ENCODE measurements at regions not wholly inside any gene's neighbourhood (a gene's known extent, or its start where the extent isn't known, plus 50 kb on each side); places are given as distances from the start of the nearest gene placed in this dataset.
"Not testable (repeated sequence)": the region's sequence is repeated elsewhere in the genome, so short reads cannot be mapped to it uniquely, and the experiment has no call there.

DNA sequence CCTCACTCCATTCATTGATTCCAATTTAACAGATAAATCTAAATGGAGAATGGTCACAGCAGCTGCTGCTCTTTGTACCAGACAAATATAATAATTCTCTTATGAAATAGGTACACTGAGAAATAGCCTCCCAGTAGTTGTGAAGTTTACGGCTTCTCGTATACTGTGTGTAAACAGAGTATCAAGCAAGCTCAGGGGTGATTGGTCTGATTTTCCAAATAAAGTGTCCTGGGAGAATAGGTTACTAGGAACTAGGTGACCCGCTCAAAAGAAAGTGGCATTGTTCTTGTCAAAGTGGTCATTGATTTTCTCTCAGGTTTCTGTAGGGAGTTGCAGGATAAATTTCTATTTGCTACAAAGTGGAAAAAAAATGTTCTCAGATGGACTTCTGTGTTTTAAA lies 838.2 kb downstream of the RAPGEF2 start:
- Histone ChIP-seq H3K27me3 (no peaks in the 10 kb centered on the region), H3K4me3 (no peak overlapping the region), H3K36me3 (no peaks in the 10 kb centered on the region), H3K9me3 (no peaks in the 10 kb centered on the region), H3K27ac (no peak overlapping the region), H3K4me1 (no peaks in the 10 kb centered on the region)
- TF ChIP-seq POLR2A (IDR thresholded peaks at IDR 0.05): no peak
- TF ChIP-seq POLR2AphosphoS5 (IDR thresholded peaks at IDR 0.05): no peak
- no peak for TF ChIP-seq EP300 (IDR thresholded peaks at IDR 0.05)
- TF ChIP-seq, protein P1, sequence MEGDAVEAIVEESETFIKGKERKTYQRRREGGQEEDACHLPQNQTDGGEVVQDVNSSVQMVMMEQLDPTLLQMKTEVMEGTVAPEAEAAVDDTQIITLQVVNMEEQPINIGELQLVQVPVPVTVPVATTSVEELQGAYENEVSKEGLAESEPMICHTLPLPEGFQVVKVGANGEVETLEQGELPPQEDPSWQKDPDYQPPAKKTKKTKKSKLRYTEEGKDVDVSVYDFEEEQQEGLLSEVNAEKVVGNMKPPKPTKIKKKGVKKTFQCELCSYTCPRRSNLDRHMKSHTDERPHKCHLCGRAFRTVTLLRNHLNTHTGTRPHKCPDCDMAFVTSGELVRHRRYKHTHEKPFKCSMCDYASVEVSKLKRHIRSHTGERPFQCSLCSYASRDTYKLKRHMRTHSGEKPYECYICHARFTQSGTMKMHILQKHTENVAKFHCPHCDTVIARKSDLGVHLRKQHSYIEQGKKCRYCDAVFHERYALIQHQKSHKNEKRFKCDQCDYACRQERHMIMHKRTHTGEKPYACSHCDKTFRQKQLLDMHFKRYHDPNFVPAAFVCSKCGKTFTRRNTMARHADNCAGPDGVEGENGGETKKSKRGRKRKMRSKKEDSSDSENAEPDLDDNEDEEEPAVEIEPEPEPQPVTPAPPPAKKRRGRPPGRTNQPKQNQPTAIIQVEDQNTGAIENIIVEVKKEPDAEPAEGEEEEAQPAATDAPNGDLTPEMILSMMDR (IDR thresholded peaks at IDR 0.05): no peak
- 87 to 89% methylated on average over 3 of the region's 3 CpGs for WGBS, 2 donors (ENCODE audit: low coverage in 1 of 2)
- ATAC-seq: no peak

DNA sequence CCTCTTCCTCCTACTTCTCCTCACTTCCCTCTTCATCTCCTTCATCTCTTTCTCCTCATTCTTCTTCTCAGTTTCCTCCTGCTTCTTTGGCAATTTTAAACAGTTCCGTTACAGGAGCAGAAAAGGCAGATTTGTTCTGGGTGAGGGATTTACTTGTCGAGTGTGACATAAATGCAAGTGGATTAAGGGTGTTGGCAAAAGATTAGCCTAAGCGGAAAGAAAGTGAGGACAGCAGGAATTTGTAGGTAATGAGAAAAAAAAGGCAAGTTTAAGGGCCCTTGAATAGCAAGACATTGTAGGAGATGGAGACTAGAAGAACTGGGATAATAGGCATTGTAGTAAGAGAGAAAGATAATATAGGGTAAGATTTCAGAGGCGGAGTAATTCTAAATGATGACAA lies 841.6 kb downstream of the RAPGEF2 start:
- Histone ChIP-seq H3K9me3 (no peaks in the 10 kb centered on the region), H3K27me3 (no peaks in the 10 kb centered on the region), H3K4me1 (no peaks in the 10 kb centered on the region), H3K27ac (no peak overlapping the region), H3K4me3 (no peak overlapping the region), H3K36me3 (no peaks in the 10 kb centered on the region)
- ATAC-seq: no peak
- TF ChIP-seq POLR2A (IDR thresholded peaks at IDR 0.05) (no peak), POLR2AphosphoS5 (IDR thresholded peaks at IDR 0.05) (no peak), EP300 (IDR thresholded peaks at IDR 0.05) (no peak)
- TF ChIP-seq, protein P1 (IDR thresholded peaks at IDR 0.05): no peak
- 56 to 82% methylated on average over 2 to 4 of the region's 4 CpGs for WGBS, 2 donors (ENCODE audit: low coverage in 1 of 2)

DNA sequence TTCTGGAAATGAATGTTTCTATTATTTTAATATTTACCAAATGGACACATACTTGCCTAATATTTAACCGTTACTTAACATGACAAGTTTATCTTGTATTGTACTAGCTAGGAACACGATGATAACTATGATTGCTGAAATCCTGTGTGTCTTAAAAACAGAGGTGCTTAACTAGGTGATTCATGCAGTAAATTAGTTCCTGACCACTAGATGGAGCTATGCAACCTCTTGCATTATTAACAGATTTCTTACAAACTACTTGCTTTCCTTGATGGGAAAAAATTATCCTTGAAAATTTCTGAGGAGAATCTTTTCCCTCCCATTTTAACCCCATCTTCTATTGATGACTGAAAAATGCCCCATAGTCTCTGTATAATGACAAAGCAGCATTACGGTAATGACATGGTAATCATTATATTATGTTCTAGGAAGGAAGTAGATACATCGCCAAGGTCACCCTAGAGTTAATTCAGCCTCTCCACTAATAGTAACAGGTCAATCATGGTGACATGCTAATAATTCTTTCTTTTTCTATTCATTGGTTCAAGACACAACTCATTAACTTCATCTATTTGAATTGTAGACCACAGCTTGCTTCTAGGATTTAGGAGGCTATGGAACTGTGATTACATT lies 844.2 kb downstream of the RAPGEF2 start:
- ATAC-seq: no peak
- no peak for TF ChIP-seq EP300 (IDR thresholded peaks at IDR 0.05)
- TF ChIP-seq, protein P1 (IDR thresholded peaks at IDR 0.05): peak in 3 of 4 experiments; percentile 24 to 55 (median 25)
- TF ChIP-seq POLR2A (IDR thresholded peaks at IDR 0.05): no peak
- TF ChIP-seq POLR2AphosphoS5 (IDR thresholded peaks at IDR 0.05): no peak
- no peak overlapping the region for H3K4me3 ChIP-seq
- H3K9me3 ChIP-seq: no peaks in the 10 kb centered on the region
- H3K4me1 ChIP-seq: no peaks in the 10 kb centered on the region
- no peaks in the 10 kb centered on the region for H3K36me3 ChIP-seq
- no peaks in the 10 kb centered on the region for H3K27me3 ChIP-seq
- H3K27ac ChIP-seq: no peak overlapping the region
- WGBS, 2 donors (ENCODE audit: low coverage in 1 of 2): 34 to 38% methylated on average over 4 of the region's 4 CpGs

DNA sequence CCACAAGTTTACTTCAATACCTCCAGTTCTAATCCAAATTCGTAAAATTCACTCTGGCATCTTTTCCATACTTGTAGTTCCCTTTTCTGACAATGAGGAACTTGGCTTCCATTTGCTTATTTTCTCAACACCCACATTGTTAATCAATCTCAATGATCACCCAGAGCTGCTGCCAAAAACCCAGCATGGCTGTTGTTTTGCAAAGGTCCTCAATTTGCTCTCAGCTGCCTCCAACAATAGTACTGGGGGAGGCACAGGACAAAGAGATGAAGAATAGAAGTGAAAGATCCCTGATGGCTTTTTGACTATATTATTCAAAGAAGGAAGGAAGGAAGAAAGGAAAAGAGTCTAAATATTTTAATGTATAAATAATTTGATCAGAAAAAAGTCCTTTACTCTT lies 847.8 kb downstream of the RAPGEF2 start:
- TF ChIP-seq POLR2A (IDR thresholded peaks at IDR 0.05): no peak
- TF ChIP-seq EP300 (IDR thresholded peaks at IDR 0.05): no peak
- no peak for TF ChIP-seq POLR2AphosphoS5 (IDR thresholded peaks at IDR 0.05)
- TF ChIP-seq, protein P1 (IDR thresholded peaks at IDR 0.05): no peak
- Histone ChIP-seq H3K9me3 (no peaks in the 10 kb centered on the region), H3K4me3 (no peak overlapping the region), H3K27ac (no peak overlapping the region), H3K4me1 (no peaks in the 10 kb centered on the region), H3K36me3 (no peaks in the 10 kb centered on the region), H3K27me3 (no peaks in the 10 kb centered on the region)
- 46 to 67% methylated on average over 1 of the region's 1 CpG for WGBS, 2 donors (ENCODE audit: low coverage in 1 of 2)
- no peak for ATAC-seq

DNA sequence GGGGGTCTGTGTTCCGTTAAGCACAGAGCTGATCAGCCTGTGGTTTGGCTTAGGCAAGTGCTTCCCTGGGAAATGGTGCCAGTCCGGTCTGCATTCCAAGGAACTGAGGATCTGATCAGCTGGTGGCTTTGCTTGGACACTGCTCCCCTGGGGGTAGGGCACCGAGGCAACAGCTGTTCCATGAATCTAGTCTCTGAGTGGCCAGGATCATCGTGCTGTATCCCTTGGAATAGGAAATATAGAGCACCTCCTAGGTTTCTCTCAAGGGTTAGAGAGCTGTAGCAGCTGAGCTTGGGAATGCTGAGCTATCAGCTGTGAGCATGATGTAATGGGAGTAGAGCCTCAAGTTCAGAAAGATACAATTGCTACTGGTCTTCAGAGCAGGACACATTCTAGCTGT lies 863.9 kb downstream of the RAPGEF2 start:
- H3K4me3 ChIP-seq: no peak overlapping the region
- H3K27me3 ChIP-seq: no peaks in the 10 kb centered on the region
- no CpG with 5 or more reads among the region's 4 CpGs for WGBS, 2 donors (ENCODE audit: low coverage in 1 of 2)
- ATAC-seq: no peak
- H3K27ac ChIP-seq: no peak overlapping the region
- H3K4me1 ChIP-seq: no peaks in the 10 kb centered on the region
- H3K9me3 ChIP-seq: no peaks in the 10 kb centered on the region
- H3K36me3 ChIP-seq: no peaks in the 10 kb centered on the region
- TF ChIP-seq POLR2A (IDR thresholded peaks at IDR 0.05) (no peak), POLR2AphosphoS5 (IDR thresholded peaks at IDR 0.05) (no peak), EP300 (IDR thresholded peaks at IDR 0.05) (no peak)
- TF ChIP-seq, protein P1 (IDR thresholded peaks at IDR 0.05): no peak

DNA sequence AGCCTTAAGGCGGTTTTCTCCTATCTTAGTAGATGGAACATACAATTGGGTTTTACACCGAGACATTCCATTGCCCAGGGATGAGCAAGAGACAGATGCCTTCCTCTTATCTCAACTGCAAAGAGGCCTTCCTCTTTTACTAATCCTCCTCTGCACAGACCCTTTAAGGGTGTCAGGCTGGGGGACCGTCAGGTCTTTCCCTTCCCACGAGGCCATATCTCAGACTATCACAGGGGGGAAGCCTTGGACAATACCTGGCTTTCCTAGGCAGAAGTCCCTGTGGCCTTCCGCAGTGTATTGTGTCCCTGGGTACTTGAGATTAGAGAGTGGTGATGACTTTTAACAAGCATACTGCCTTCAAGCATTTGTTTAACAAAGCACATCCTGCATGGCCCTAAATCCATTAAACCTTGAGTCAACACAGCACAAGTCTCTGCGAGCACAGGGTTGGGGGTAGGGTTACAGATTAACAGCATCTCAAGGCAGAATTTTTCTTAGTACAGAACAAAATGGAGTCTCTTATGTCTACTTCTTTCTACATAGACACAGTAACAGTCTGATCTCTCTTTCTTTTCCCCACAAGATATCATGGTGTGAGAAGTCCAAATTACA lies 874.1 kb downstream of the RAPGEF2 start:
- H3K36me3 ChIP-seq, ATAC-seq, H3K4me3 ChIP-seq, H3K27me3 ChIP-seq, H3K4me1 ChIP-seq, H3K27ac ChIP-seq, H3K9me3 ChIP-seq: not testable (repeated sequence)
- 57 to 63% methylated on average over 5 of the region's 6 CpGs for WGBS, 2 donors (ENCODE audit: low coverage in 1 of 2)

All from gastroesophageal sphincter (tissue), 4 donors.